Lung microvascular endothelial cell (primary cell): ENCODE measurements at regions not wholly inside any gene's neighbourhood (a gene's known extent, or its start where the extent isn't known, plus 50 kb on each side); places are given as distances from the start of the nearest gene placed in this dataset.
"Not testable (repeated sequence)": the region's sequence is repeated elsewhere in the genome, so short reads cannot be mapped to it uniquely, and the experiment has no call there.

Source experiments
- DNase-seq, 2 donors: peaks; one replicate each; pipeline versions ENCODE4 v3.0.0 to v3.0.0-alpha.2; 2010; ENCODE audit warnings: low read depth in 2 of 2

GRCh38 chr5:107005653-107006052 lies 665.1 kb downstream of the EFNA5 start:
- no peak for DNase-seq

GRCh38 chr5:107005161-107005560 lies 665.6 kb downstream of the EFNA5 start:
- no peak for DNase-seq

- no peak for DNase-seq
Observed at GRCh38 chr5:107002115-107002514, 668.6 kb downstream of the EFNA5 start.

- DNase-seq, result not testable (repeated sequence)
Observed at GRCh38 chr5:106999506-106999905, 671.2 kb downstream of the EFNA5 start.

GRCh38 chr5:106986006-106986405 lies 684.7 kb downstream of the EFNA5 start:
- no peak for DNase-seq

- DNase-seq, result no peak
Observed at GRCh38 chr5:106985174-106985573, 685.6 kb downstream of the EFNA5 start.

- not testable (repeated sequence) for DNase-seq
Observed at GRCh38 chr5:106979178-106979577, 691.6 kb downstream of the EFNA5 start.

GRCh38 chr5:106978582-106979165 lies 692.1 kb downstream of the EFNA5 start:
- DNase-seq, result not testable (repeated sequence)

- no peak for DNase-seq
Observed at GRCh38 chr5:106976363-106976762, 694.4 kb downstream of the EFNA5 start.

GRCh38 chr5:106974272-106974671 lies 696.5 kb downstream of the EFNA5 start:
- DNase-seq, result no peak

- no peak for DNase-seq
Observed at GRCh38 chr5:106966686-106967315, 703.9 kb downstream of the EFNA5 start.

GRCh38 chr5:106964132-106964531 lies 706.6 kb downstream of the EFNA5 start:
- DNase-seq, result peak in 1 of 2 donors; percentile 24

- no peak for DNase-seq
Observed at GRCh38 chr5:106963630-106964029, 707.1 kb downstream of the EFNA5 start.

GRCh38 chr5:106962464-106963230 lies 708.1 kb downstream of the EFNA5 start:
- no peak for DNase-seq

- peak in 1 of 2 donors; percentile 22 for DNase-seq
Observed at GRCh38 chr5:106959387-106959786, 711.4 kb downstream of the EFNA5 start.

- no peak for DNase-seq
Observed at GRCh38 chr5:106957336-106957735, 713.4 kb downstream of the EFNA5 start.

- no peak for DNase-seq
Observed at GRCh38 chr5:106956886-106957285, 713.9 kb downstream of the EFNA5 start.

- no peak for DNase-seq
Observed at GRCh38 chr5:106956187-106956586, 714.5 kb downstream of the EFNA5 start.

GRCh38 chr5:106940986-106941385 lies 729.8 kb downstream of the EFNA5 start:
- no peak for DNase-seq

- DNase-seq, result no peak
Observed at GRCh38 chr5:106940301-106940846, 730.4 kb downstream of the EFNA5 start.

- DNase-seq, result no peak
Observed at GRCh38 chr5:106923409-106923808, 747.3 kb downstream of the EFNA5 start.

- no peak for DNase-seq
Observed at GRCh38 chr5:106921567-106921966, 749.2 kb downstream of the EFNA5 start.
